ENCODE measurements at regions not wholly inside any gene's neighbourhood (a gene's known extent, or its start where the extent isn't known, plus 50 kb on each side); places are given as distances from the start of the nearest gene placed in this dataset.

DNA sequence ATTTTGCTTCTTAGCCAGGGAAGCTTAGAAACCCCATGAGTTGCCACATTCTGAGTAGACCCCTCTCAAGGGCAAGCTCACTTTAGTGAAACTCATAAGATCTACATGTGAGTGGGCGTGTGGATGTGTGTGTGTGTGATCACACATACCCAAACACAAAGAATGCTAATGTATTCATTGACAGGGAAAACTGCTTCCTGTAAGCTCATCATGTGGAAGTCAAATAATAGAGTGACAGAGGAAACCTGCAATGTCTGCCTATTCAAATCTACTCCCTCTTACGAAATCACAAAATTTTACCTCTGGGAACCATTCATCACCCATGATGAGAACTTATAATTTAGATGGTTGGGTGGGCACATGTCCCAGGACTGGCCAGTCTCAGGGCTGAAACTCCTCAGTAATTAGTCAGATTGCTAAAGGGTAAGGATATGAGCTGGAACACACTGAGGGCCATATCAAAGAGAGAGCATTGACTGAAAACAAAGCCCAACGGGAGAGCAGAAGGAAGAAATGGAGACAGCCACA, 94.5 kb upstream of the CCDC150 start:
- Histone ChIP-seq H3K27me3 (ENCODE audit: control insufficient read depth, insufficient read depth, low read length) (no peaks in the 10 kb centered on the region), H3K36me3 (ENCODE audit: control insufficient read depth, insufficient read depth, low read length) (no peaks in the 10 kb centered on the region), H3K4me3 (ENCODE audit: low read depth, low read length) (no peak overlapping the region)
- TF ChIP-seq, protein P1, sequence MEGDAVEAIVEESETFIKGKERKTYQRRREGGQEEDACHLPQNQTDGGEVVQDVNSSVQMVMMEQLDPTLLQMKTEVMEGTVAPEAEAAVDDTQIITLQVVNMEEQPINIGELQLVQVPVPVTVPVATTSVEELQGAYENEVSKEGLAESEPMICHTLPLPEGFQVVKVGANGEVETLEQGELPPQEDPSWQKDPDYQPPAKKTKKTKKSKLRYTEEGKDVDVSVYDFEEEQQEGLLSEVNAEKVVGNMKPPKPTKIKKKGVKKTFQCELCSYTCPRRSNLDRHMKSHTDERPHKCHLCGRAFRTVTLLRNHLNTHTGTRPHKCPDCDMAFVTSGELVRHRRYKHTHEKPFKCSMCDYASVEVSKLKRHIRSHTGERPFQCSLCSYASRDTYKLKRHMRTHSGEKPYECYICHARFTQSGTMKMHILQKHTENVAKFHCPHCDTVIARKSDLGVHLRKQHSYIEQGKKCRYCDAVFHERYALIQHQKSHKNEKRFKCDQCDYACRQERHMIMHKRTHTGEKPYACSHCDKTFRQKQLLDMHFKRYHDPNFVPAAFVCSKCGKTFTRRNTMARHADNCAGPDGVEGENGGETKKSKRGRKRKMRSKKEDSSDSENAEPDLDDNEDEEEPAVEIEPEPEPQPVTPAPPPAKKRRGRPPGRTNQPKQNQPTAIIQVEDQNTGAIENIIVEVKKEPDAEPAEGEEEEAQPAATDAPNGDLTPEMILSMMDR (IDR thresholded peaks at IDR 0.05; ENCODE audit: insufficient read depth, low read length, severe bottlenecking): no peak
- FAIRE-seq (peak; percentile 28), DNase-seq (ENCODE audit: low read depth) (no peak)

DNA sequence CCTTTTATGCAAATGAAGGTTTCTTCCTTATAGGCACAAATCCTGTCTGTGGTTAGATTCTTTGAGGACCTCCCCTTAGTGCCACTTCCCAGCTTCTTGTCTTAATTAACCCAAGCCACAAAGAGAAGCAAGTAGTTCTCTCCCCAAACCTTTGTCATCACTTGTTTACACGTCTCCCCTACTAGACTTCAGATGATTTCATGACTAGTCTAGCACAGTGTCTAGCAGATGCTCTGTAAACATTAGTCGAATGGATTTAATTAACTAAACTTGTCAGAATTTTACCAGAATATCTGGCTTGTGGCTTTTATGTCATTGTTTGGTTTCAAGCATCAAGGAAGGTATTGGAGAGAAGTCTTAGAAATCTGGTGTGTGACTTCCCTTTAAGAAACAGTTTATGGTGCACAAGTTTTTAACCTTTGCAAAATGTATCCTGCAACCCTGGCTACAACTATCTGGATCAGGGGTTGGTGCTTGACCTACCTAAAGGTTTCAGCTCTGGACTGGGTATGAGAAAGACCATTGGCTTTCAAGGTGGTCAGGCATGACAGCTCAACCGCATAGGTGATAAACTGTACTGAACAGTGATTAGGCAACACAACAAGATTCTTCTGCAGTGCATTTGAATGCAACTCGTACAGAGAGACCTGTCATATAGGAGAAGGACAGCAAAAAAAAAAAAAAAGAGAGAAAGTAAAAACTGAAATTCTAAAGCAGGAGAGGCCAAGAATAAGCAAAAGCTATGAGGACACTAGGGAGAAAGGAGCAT, 93.2 kb upstream of the CCDC150 start:
- no peak for DNase-seq (ENCODE audit: low read depth)
- Histone ChIP-seq H3K4me3 (ENCODE audit: low read depth, low read length) (no peak overlapping the region), H3K27me3 (ENCODE audit: control insufficient read depth, insufficient read depth, low read length) (no peaks in the 10 kb centered on the region), H3K36me3 (ENCODE audit: control insufficient read depth, insufficient read depth, low read length) (no peaks in the 10 kb centered on the region)
- TF ChIP-seq, protein P1 (IDR thresholded peaks at IDR 0.05; ENCODE audit: insufficient read depth, low read length, severe bottlenecking): no peak
- FAIRE-seq: no peak

DNA sequence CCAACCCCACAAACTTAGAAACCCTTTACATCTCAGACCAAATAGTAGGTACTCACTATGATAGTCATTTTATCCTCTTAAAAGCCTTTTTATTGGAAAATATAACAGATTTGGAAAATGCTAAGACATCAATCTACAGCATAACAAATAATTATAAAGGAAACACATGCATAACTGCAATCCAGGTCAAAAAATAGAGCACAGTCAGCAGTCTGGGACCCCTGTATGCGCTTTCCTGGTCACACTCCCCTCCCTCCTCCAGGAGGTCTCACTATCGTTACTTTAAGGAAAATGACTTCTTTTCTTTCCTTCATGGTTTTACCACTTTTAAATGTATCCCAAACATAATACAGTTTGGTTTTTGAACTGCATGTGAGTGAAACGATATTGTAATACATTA, 90.5 kb upstream of the CCDC150 start:
- Histone ChIP-seq H3K36me3 (ENCODE audit: control insufficient read depth, insufficient read depth, low read length) (no peaks in the 10 kb centered on the region), H3K4me3 (ENCODE audit: low read depth, low read length) (no peak overlapping the region), H3K27me3 (ENCODE audit: control insufficient read depth, insufficient read depth, low read length) (no peaks in the 10 kb centered on the region)
- no peak for FAIRE-seq
- DNase-seq (ENCODE audit: low read depth): no peak
- TF ChIP-seq, protein P1 (IDR thresholded peaks at IDR 0.05; ENCODE audit: insufficient read depth, low read length, severe bottlenecking): no peak

DNA sequence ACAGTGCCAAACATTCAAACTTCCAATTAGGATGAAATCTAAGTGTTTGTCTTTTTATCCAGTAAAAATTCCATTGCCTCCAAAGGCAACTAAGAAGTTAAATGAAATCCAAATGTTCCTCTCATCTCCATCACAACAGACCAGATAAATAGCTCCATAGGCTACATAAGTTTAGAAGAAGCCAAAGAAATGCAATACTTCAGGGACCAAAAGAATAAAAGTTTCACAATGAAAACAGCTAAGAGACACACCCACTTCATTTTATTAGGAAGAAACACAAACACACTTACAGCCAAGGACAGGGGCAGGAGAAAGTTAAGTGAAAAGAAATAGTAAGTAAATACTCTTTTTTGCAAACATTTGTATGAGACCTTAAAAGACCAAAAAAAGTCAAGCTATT, 88.5 kb upstream of the CCDC150 start:
- FAIRE-seq (no peak), DNase-seq (ENCODE audit: low read depth) (no peak)
- no peaks in the 10 kb centered on the region for H3K27me3 ChIP-seq (ENCODE audit: control insufficient read depth, insufficient read depth, low read length)
- no peaks in the 10 kb centered on the region for H3K36me3 ChIP-seq (ENCODE audit: control insufficient read depth, insufficient read depth, low read length)
- TF ChIP-seq, protein P1 (IDR thresholded peaks at IDR 0.05; ENCODE audit: insufficient read depth, low read length, severe bottlenecking): no peak
- H3K4me3 ChIP-seq (ENCODE audit: low read depth, low read length): no peak overlapping the region

DNA sequence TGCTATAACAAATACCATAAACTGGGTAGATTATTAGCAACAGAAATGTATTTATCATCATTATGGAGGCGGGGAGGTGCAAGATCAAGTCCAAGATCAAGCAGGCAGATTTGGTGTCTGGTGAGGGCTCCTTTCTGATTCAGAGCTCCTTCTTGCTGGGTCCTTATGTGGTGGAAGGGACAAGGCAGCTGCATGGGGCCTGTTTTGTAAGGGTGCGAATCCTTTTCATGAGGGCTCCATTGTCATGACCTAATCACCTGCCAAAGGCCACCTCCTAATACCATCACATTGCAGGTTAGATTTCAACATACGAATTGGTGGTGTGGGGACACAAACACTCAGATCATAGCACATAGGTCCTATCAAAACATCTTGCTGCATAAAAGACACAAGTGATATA, 84.4 kb upstream of the CCDC150 start:
- DNase-seq (ENCODE audit: low read depth): no peak
- TF ChIP-seq, protein P1 (IDR thresholded peaks at IDR 0.05; ENCODE audit: insufficient read depth, low read length, severe bottlenecking): no peak
- FAIRE-seq: no peak
- H3K27me3 ChIP-seq (ENCODE audit: control insufficient read depth, insufficient read depth, low read length): no peaks in the 10 kb centered on the region
- H3K4me3 ChIP-seq (ENCODE audit: low read depth, low read length): no peak overlapping the region
- no peaks in the 10 kb centered on the region for H3K36me3 ChIP-seq (ENCODE audit: control insufficient read depth, insufficient read depth, low read length)

DNA sequence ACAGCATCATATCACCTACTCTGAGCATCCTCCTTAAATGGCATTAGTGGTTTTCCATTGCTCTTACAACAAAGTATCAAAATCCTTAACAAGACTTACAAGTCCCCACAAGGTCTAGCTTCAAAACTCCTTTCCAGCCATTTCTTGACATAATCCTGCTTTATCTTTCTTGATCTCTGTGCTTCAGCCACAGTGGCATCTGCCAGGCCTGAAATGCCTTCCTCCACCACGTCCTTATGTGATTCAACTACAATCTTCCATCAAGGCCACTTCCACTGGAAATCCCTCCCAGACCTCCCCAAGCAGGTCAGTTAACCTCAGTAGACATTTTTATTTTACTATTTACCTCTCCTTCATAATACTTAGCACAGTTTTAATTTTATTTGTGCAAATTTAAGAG, 83.8 kb upstream of the CCDC150 start:
- FAIRE-seq (no peak), DNase-seq (ENCODE audit: low read depth) (no peak)
- Histone ChIP-seq H3K4me3 (ENCODE audit: low read depth, low read length) (no peak overlapping the region), H3K27me3 (ENCODE audit: control insufficient read depth, insufficient read depth, low read length) (no peaks in the 10 kb centered on the region), H3K36me3 (ENCODE audit: control insufficient read depth, insufficient read depth, low read length) (no peaks in the 10 kb centered on the region)
- TF ChIP-seq, protein P1 (IDR thresholded peaks at IDR 0.05; ENCODE audit: insufficient read depth, low read length, severe bottlenecking): no peak
